ENCODE measurements at regions not wholly inside any gene's neighbourhood (a gene's known extent, or its start where the extent isn't known, plus 50 kb on each side); places are given as distances from the start of the nearest gene placed in this dataset.

DNA sequence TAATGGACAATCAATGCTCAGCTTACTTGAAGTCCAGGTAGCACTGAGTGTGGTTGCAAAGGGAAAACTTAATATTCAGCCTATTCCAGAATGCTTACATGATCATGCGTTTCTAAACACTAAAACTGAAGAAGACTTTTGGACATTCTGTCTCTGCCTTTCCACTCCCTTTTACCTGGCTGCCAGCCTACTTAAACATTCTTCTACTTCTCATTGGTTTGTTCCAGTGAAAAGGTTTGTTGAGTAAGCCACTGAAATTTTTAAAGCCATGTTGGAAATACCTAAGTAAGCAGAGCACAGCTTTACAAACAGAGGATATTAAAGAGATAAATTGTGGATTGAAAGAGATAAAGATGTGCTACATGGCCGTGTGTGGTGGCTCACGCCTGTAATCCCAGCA, 1280.8 kb upstream of the AUTS2 start:
- H3K9me3 ChIP-seq, result no peaks in the 10 kb centered on the region
- peaks cover 0 to 23% of the 10 kb centered on the region in 2 donors for H3K4me1 ChIP-seq
- no peak for TF ChIP-seq CTCF (IDR thresholded peaks at IDR 0.05)
- H3K4me3 ChIP-seq, result no peak overlapping the region
- no peaks in the 10 kb centered on the region for H3K36me3 ChIP-seq
- H3K27ac ChIP-seq, result no peak overlapping the region
- no peaks in the 10 kb centered on the region for H3K27me3 ChIP-seq
- DNase-seq (ENCODE audit: low spot score), result no peak

GRCh38 chr7:68319061-68319460, 1279.2 kb upstream of the AUTS2 start:
- H3K36me3 ChIP-seq, result no peaks in the 10 kb centered on the region
- no peaks in the 10 kb centered on the region for H3K9me3 ChIP-seq
- H3K27ac ChIP-seq, result no peak overlapping the region
- no peak for DNase-seq (ENCODE audit: low spot score)
- no peak overlapping the region for H3K4me3 ChIP-seq
- peaks cover 0 to 27% of the 10 kb centered on the region in 2 donors for H3K4me1 ChIP-seq
- H3K27me3 ChIP-seq, result no peaks in the 10 kb centered on the region
- no peak for TF ChIP-seq CTCF (IDR thresholded peaks at IDR 0.05)

DNA sequence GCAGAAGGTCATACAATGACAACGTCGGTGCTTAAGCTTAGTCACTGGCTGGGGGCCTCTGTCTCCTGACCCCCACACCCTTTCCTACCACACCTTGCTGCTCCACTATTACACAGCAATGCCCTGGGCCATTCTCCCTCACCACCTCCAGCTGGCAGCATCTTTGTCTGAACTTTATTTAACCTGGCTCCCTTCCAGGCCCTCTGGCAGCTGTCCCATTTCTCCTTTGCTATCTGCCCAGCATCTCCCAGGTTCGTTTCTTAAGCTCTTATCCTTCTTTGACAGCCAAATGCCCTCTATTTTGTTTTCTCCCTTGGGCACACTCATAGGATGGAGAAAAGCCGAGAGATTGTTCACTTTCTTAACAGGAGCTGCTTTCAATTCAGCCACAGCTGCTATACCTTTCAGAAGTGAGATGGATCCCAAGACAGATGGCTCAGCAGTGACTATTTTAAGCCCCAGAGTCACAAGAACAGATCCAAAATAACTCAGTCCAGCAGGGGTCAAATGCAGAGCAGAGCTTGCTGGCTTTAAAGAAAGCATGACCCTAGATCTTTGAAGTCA, 1277.1 kb upstream of the AUTS2 start:
- Histone ChIP-seq H3K4me3 (no peak overlapping the region), H3K27ac (peak overlapping the region; percentile 76 to 77), H3K4me1 (peaks cover 0 to 22% of the 10 kb centered on the region in 2 donors), H3K27me3 (no peaks in the 10 kb centered on the region), H3K9me3 (no peaks in the 10 kb centered on the region), H3K36me3 (no peaks in the 10 kb centered on the region)
- DNase-seq (ENCODE audit: low spot score), result no peak
- no peak for TF ChIP-seq CTCF (IDR thresholded peaks at IDR 0.05)

DNA sequence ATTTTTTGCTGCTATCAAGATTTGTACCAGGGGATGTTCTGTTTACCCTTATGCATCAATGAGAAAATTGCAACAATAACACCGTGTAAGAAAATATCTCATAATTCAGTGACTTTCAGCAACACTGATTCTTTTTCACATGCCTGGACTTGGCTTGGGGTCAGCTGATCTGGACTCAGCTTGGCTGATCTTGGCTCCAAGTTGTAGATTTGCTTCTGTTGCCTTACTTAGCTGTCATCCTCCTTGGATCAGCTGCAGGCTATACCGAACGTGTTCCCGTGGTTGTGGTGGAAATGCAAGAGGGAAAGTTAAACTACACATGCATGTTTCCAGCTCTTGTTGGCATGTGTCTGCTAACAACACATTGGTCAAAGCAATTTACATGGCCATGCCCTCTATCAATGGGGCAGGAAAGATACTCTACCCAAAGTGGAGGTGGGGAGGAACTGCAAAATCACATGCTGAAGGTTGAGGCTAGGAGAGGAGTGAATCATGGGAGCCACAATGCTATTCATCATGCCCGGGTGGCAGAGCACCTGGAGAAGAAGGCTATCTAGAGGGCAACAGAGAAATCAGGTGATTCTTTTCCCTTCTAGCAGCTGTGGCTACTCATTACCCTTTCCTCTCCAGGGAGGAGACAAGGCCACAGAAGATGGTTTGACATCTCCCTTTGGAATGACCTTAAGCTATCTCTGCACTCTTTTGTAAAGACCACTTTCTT, 1276.3 kb upstream of the AUTS2 start:
- no peak overlapping the region for H3K4me3 ChIP-seq
- no peak for DNase-seq (ENCODE audit: low spot score)
- H3K27me3 ChIP-seq, result no peaks in the 10 kb centered on the region

DNA sequence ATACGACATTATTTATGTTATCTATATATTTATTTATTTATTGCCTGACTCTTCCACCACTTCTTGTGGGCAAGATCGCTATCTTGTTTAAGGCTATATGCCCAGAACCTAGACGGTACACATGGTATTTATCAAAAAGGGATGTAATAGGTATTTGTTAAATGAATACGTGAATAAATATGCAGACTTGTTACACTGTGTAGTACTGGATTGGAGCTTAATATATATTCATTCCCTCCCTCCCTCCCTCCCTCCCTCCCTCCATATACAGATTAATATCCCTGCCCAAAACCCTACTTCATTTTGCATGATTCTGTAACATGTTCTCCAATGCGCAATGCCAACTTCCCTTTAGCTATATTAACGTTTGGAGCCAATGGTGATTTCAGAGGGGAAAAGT, 1273.7 kb upstream of the AUTS2 start:
- Histone ChIP-seq H3K9me3 (no peaks in the 10 kb centered on the region), H3K4me1 (peaks cover 0 to 22% of the 10 kb centered on the region in 2 donors), H3K36me3 (no peaks in the 10 kb centered on the region), H3K27me3 (no peaks in the 10 kb centered on the region), H3K4me3 (no peak overlapping the region), H3K27ac (no peak overlapping the region)
- no peak for TF ChIP-seq CTCF (IDR thresholded peaks at IDR 0.05)
- DNase-seq (ENCODE audit: low spot score), result no peak

More for the DNA sequence above, 1276.3 kb upstream of the AUTS2 start:
- peaks cover 0 to 22% of the 10 kb centered on the region in 2 donors for H3K4me1 ChIP-seq
- H3K27ac ChIP-seq, result peak overlapping the region; percentile 76 to 77
- H3K9me3 ChIP-seq, result no peaks in the 10 kb centered on the region
- no peak for TF ChIP-seq CTCF (IDR thresholded peaks at IDR 0.05)
- no peaks in the 10 kb centered on the region for H3K36me3 ChIP-seq
